ENCODE measurements at regions not wholly inside any gene's neighbourhood (a gene's known extent, or its start where the extent isn't known, plus 50 kb on each side); places are given as distances from the start of the nearest gene placed in this dataset.
"Not testable (repeated sequence)": the region's sequence is repeated elsewhere in the genome, so short reads cannot be mapped to it uniquely, and the experiment has no call there.

GRCh38 chr1:208950206-208950605, 633.3 kb upstream of the CAMK1G start:
- DNase-seq (ENCODE audit: low read depth): no peak

DNA sequence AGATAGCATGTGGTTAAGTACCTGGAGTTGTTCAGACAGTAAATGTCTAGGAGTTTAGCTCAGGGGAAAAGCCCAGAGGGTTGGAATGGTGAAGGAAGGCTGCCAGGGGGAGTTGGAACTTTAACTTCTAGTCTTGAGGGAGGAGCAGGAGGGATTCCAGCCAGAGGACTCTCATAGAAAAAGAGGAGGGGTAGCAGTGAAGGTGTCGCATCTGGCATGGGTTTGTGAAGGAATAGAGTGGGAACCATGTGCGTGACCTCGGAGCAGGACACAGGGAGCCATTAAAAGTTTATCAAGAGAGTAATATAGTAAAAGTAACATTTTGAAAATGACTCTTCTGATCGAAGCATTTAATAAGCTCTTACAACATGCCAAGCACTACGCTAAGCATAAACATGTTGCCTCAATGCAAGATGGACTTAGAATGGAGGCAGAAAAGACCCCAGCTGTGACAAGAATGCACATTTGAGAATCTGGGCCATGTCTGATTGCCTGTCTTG, 632.4 kb upstream of the CAMK1G start:
- no peak for DNase-seq (ENCODE audit: low read depth)

DNA sequence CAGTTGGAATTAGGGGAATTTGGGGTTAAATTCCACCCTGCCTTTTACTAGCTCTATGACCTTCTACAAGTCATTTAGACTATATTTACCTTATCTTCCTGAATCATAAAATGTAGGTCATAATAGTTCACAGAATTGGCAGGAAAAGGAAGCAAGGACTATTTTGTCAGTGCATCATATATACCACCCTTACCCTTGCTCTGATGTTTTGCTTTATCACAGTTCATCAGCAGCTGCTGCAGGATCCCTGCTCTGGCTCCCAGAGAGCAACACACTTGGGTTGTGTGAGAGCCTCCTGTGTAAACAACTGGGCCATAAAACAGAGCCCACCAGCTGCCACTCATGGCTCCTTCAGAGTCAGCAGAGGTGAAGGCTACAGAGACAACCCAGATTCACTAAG, 631.6 kb upstream of the CAMK1G start:
- DNase-seq (ENCODE audit: low read depth): no peak

GRCh38 chr1:208962867-208963266, 620.6 kb upstream of the CAMK1G start:
- DNase-seq (ENCODE audit: low read depth): no peak

- DNase-seq (ENCODE audit: low read depth): no peak
Measured at GRCh38 chr1:208965351-208965750, 618.2 kb upstream of the CAMK1G start.

DNA sequence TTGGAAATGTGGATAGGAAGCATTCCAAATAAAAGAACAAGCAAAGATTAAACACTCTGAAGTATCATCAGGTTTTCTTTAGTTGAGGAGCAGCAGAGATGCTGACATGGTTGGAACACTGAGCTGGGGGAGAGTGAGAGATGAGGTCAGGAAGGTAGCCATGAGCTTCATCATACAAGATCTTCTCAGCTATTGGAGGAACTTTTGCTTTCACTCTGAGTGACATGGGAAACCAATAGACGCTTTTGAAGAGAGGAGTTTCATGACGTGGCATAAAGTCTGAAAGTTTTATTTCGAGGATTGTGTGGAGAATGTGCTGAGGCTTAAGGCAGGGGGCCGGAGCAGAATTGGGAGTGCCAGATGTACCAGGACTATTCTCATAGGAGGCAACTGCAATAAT, 616.2 kb upstream of the CAMK1G start:
- DNase-seq (ENCODE audit: low read depth): no peak

GRCh38 chr1:208974717-208975116, 608.8 kb upstream of the CAMK1G start:
- no peak for DNase-seq (ENCODE audit: low read depth)

DNA sequence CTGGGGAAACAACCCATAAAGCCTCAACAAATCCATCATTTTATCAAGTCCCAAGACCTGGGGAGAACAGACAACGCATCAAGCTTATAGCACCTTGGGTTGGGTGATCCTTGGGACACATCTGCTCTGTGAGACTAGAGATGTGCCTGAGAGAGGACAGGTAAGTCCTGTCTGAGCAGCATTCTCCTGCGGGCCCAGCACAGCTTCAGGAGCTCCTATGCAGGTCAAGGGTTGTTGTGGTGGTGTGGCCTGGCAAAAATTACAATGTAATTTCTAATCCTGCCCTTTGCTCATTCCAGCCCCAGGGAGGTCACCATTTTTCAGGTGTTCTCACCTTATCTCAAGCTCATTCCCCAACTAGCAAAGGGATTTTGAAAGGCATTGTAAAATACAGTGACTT, 608.1 kb upstream of the CAMK1G start:
- no peak for DNase-seq (ENCODE audit: low read depth)

DNA sequence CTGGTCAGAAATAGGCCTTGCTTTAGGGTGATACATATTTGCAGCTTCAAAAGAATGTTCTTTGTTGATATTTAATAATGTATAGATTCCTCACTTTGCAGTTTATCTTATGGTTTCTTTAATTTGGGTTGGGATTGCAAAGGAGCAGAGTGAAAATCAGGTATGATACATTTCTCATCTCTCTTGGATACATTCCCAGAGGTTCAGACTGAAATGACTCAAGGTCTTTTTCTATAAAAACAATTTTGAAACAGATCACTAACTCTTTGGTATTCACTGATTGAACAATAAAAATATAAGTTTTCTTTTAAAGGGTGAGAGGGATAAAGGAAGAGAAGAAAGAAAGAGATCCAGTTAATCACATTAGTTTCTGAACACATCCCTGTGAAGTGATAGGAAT, 606.5 kb upstream of the CAMK1G start:
- DNase-seq (ENCODE audit: low read depth): no peak

DNA sequence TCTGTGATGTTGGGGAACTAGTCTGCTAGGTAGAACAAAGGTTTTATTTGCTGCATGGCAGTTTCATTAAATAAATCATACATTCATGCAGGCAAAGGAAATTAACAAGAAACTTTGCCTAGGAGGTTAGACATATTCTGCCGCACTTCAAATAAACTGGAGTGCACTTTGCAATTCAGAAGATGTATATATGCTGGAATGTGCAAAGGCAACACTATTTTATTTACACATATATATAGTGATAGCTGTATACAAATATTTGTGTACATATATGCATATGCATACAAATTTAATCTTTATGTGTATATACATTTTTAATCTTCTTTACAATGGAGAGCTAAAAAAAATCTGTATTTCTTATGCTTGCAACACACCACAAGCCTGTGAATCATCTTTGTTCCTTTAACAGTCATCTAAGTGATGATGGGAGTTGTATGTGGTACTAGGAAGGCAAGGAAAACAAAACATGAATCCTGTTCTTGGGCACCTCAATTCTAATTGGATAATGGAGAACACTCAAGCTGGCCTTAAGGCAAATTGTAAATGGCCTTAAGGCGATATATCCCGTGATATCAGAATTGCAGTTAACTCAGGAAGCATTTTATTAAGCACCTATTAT, 605.8 kb upstream of the CAMK1G start:
- DNase-seq (ENCODE audit: low read depth): no peak

GRCh38 chr1:208979776-208980175, 603.7 kb upstream of the CAMK1G start:
- DNase-seq (ENCODE audit: low read depth): no peak

DNA sequence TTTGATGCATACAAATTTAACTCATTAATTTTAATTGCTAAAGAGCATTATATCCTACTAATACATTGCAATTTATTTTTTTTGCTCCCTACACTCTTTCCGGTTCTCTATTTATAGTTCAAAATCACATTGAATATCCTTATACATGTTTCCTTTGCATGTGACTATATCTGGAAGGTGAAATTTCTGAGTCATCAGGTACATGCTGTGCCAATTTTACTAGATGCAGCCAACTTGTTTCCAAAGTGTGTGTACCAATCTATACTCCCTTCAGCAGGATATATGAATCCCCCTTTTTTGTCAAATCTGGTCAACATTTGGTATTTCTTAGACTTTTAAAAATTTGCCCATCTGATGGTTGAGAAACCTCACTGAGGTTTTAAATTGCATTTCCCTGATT, 602.9 kb upstream of the CAMK1G start:
- DNase-seq (ENCODE audit: low read depth): no peak

DNA sequence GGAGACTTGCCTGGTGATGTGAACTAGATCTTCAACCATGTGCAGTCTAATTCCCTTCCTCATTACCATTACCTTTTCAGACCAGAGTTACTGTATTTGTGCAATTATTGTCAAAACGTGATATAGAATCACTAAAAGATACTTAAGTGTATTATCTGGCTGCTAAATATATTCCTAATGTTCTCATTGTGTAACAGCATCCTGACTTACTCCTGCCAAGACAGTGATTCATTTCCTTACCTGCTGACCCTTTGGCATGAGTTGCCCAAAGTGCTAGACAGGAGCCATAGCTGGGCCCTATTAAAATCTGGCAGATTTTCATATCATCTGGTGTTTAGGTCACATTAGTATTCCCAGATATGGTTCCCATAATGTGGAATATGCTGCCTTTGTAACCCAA, 598.3 kb upstream of the CAMK1G start:
- no peak for DNase-seq (ENCODE audit: low read depth)

- no peak for DNase-seq (ENCODE audit: low read depth)
Measured at GRCh38 chr1:208988811-208989222, 594.7 kb upstream of the CAMK1G start.

GRCh38 chr1:208990456-208990855, 593.1 kb upstream of the CAMK1G start:
- no peak for DNase-seq (ENCODE audit: low read depth)

- not testable (repeated sequence) for DNase-seq (ENCODE audit: low read depth)
Measured at GRCh38 chr1:208997053-208997452, 586.5 kb upstream of the CAMK1G start.

DNA sequence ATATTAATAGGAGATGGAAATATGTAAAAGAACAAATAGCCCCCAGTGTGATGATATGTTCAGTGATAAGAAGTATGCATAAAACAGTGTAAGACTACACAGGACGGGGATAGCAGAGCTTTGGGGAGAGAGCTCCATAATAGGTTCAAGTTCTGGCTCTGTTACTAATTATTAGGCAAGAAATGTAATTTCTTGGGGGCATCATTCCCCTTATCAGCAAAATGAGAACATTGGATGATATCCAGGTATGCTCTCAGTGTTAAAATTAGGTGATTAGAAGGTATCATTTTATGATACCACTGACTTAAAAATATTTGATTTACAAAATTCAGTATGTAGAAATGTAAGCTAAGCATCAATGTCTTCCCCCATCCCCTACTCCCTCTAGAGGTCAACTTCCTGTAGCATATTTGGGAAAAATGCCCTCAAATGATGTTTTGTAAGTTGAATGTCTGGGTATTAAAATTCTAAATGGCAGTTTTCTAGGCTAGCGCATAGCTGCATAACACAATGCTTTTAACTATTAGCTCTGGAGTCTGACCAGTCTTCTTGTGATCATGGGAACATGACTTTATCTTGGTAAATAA, 585.7 kb upstream of the CAMK1G start:
- no peak for DNase-seq (ENCODE audit: low read depth)

- no peak for DNase-seq (ENCODE audit: low read depth)
Measured at GRCh38 chr1:209008586-209008985, 574.9 kb upstream of the CAMK1G start.

DNA sequence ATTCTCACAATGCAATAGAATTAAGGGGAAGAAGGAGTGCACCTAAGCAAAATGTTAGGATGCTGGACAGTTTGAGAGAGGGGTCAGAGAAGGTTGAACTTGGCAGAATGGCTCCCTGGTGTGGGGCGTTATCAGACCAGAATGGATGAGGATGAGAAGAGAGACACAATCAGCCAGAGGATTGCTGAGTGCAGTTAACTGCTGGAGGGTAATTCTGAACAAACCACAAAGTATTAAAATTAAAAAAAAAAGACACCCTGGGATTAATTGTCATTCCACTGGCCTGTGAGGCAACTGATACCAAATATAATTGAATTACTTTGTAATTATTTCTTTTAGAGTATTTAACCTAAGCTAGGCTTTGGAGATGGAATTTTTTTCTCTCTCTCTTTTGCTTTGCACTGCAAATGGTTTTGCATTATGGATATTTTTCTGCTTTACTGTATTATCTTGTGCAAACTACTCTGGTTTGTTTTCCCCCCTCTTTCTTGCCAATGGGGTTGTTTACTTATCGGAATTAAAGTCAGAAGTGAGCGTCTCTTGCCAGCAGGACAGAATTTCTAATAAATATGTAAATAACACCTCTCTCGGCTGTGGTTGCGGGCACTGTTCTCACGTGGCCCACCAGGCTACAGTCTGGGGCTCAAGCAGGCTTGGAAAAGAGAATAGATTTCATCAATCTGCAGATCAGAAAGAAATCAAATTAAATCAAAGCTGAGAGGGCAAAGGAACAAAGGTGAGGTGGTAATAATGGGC, 572.9 kb upstream of the CAMK1G start:
- no peak for DNase-seq (ENCODE audit: low read depth)

GRCh38 chr1:209012443-209013196, 570.9 kb upstream of the CAMK1G start:
- no peak for DNase-seq (ENCODE audit: low read depth)

DNA sequence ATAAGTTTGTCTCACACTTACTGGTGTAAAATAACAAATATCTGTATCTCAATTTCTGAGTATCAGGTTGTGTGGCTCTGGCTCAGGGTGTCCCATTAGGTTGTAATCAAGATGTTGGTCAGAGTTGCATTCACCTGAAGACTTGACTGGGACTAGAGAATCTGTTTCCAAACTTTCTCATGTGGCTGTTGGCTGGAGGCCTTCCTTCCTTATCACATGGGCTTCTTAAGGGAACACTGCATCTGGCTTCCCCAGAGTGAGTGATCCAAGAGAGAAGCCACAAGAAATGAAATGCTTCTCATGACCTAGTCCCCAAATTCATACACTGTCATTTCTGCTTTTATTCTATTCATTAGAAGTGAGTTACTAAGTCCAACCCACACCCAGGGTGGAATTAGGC, 568.4 kb upstream of the CAMK1G start:
- no peak for DNase-seq (ENCODE audit: low read depth)

- no peak for DNase-seq (ENCODE audit: low read depth)
Measured at GRCh38 chr1:209021622-209022021, 561.9 kb upstream of the CAMK1G start.

- DNase-seq (ENCODE audit: low read depth): no peak
Measured at GRCh38 chr1:209023790-209024189, 559.7 kb upstream of the CAMK1G start.
